GM12878 (cell line): ENCODE measurements at regions not wholly inside any gene's neighbourhood (a gene's known extent, or its start where the extent isn't known, plus 50 kb on each side); places are given as distances from the start of the nearest gene placed in this dataset.

ENCODE experiments used
- ATAC-seq: fragments of 200-7000 bp; cut with Tn5 transposase; 3 replicates; pipeline ENCODE4 v1.9.1; 2020; ENCODE audit warnings: mild to moderate bottlenecking, moderate library complexity
- BruUV-seq: library from RNA; stranded (reverse); fragments of 400-500 nt; replicated peaks from 2 replicates; lab custom pipeline; 2021; lab: Mats Ljungman, UMichigan
- CTCF ChIA-PET: fragments of 300-600 bp; sonication (Branson Sonifier 250); formaldehyde crosslinking; extraction: SDS; loops from one replicate; lab custom pipeline; 2021; ENCODE audit warnings: inconsistent platforms; lab: Yijun Ruan, JAX
- POLR2A ChIA-PET: fragments of 350-600 bp; formaldehyde crosslinking; extraction: SDS; loops from one replicate; lab custom pipeline; 2021; ENCODE audit warnings: inconsistent platforms; lab: Charles Lee
- RAD21 ChIA-PET: fragments of 300-600 bp; sonication (Branson Sonifier 250); formaldehyde crosslinking; loops from one replicate; lab custom pipeline; 2023; ENCODE audit warnings: antibody characterized with exemption; ENCODE audit not compliant: unreplicated experiment; lab: Charles Lee
- SMC1A ChIA-PET: fragments of 300-600 bp; sonication (Branson Sonifier 250); formaldehyde crosslinking; loops from one replicate; lab custom pipeline; 2023; ENCODE audit not compliant: unreplicated experiment, uncharacterized antibody; lab: Charles Lee
- DNase-seq: peaks from one replicate; pipeline ENCODE4 v3.0.0-alpha.2; 2011; ENCODE audit warnings: low read depth, low spot score
- FAIRE-seq: peaks from 3 replicates; lab custom pipeline; 2011; peaks lifted over from hg19 to GRCh38; lab: Jason Lieb, UNC
- H2AFZ ChIP-seq: 2 replicates; pipeline ENCODE4 v1.6.0; 2011; ENCODE audit warnings: low read depth, low read length, control low read depth; ENCODE audit not compliant: control insufficient read depth
- H3K27ac ChIP-seq: 2 replicates; pipeline ENCODE4 v1.5.1; 2011; ENCODE audit warnings: control low read depth; ENCODE audit not compliant: control insufficient read depth, insufficient read depth
- H3K27me3 ChIP-seq, 2 experiments: replicated peaks in 1 of 2; 2 replicates each; pipeline versions ENCODE4 v1.6.0 to v1.6.1; 2011; ENCODE audit warnings: low read length in 1 of 2; ENCODE audit not compliant: control insufficient read depth in 2 of 2, insufficient read depth in 2 of 2
- H3K36me3 ChIP-seq, 2 experiments: 2 replicates each; pipeline ENCODE4 v1.5.1; 2011; ENCODE audit warnings: low read length in 1 of 2; ENCODE audit not compliant: control insufficient read depth in 2 of 2, insufficient read depth in 2 of 2
- H3K4me1 ChIP-seq: 2 replicates; pipeline ENCODE4 v1.6.1; 2011; ENCODE audit warnings: mild to moderate bottlenecking, low read length, moderate library complexity, mixed read lengths; ENCODE audit not compliant: control insufficient read depth, insufficient read depth
- H3K4me2 ChIP-seq: 2 replicates; pipeline ENCODE4 v1.6.0; 2011; ENCODE audit warnings: control low read depth; ENCODE audit not compliant: control insufficient read depth, insufficient read depth
- H3K4me3 ChIP-seq: fragments of 200-600 bp; sonication (generic); 2 replicates; pipeline ENCODE4 v1.5.1; 2016
- H3K79me2 ChIP-seq: 2 replicates; pipeline ENCODE4 v1.6.0; 2011; ENCODE audit warnings: low read length; ENCODE audit not compliant: control insufficient read depth, insufficient read depth
- H3K9ac ChIP-seq: 2 replicates; pipeline ENCODE4 v1.8.0; 2011; ENCODE audit warnings: low read length, control low read depth, mixed read lengths; ENCODE audit not compliant: control insufficient read depth, insufficient read depth
- H3K9me3 ChIP-seq: replicated peaks from 3 replicates; pipeline ENCODE4 v1.5.1; 2011; ENCODE audit warnings: mild to moderate bottlenecking, low read length; ENCODE audit not compliant: control insufficient read depth, insufficient read depth
- H4K20me1 ChIP-seq: 2 replicates; pipeline ENCODE4 v1.6.0; 2011; ENCODE audit not compliant: control insufficient read depth, insufficient read depth
- ASH2L ChIP-seq: fragments of 300-600, 200-600 bp; sonication (generic); IDR thresholded peaks from 2 replicates; pipeline ENCODE4 v1.6.1; 2017; ENCODE audit warnings: low read depth, mild to moderate bottlenecking, borderline replicate concordance
- CBFB ChIP-seq: IDR thresholded peaks from 2 replicates; pipeline ENCODE4 v1.6.1; 2016; ENCODE audit warnings: antibody characterized with exemption, low read depth
- EZH2 ChIP-seq: IDR thresholded peaks from 2 replicates; pipeline ENCODE4 v1.6.1; 2012; ENCODE audit warnings: low read depth, mild to moderate bottlenecking, control low read depth, inconsistent platforms, low read length, borderline replicate concordance; ENCODE audit not compliant: control insufficient read depth
- FOXM1 ChIP-seq: IDR thresholded peaks from 2 replicates; pipeline ENCODE4 v1.6.1; 2012; ENCODE audit warnings: low read depth, mild to moderate bottlenecking, inconsistent platforms, low read length, moderate library complexity
- HDAC2 ChIP-seq: fragments of 200-600 bp; sonication (generic); IDR thresholded peaks from 2 replicates; pipeline ENCODE4 v1.6.1; 2017
- IRF4 ChIP-seq: IDR thresholded peaks from 2 replicates; pipeline ENCODE4 v1.6.1; 2011; ENCODE audit warnings: low read depth, low read length
- KDM1A ChIP-seq: fragments of 200-600 bp; sonication (generic); IDR thresholded peaks from 2 replicates; pipeline ENCODE4 v1.6.1; 2016; ENCODE audit warnings: borderline replicate concordance
- MYB ChIP-seq: fragments of 150-350 bp; IDR thresholded peaks from 2 replicates; pipeline ENCODE4 v1.6.1; 2014; ENCODE audit warnings: mild to moderate bottlenecking, low read depth, low read length, borderline replicate concordance
- POLR2A ChIP-seq: IDR thresholded peaks from 2 replicates; pipeline ENCODE4 v1.6.1; 2011; ENCODE audit warnings: low read depth, mild to moderate bottlenecking, low read length
- RB1 ChIP-seq: fragments of 450-650 bp; formaldehyde crosslinking; IDR thresholded peaks from 2 replicates; pipeline ENCODE4 v1.6.1; 2017; ENCODE audit warnings: mild to moderate bottlenecking, borderline replicate concordance
- TARDBP ChIP-seq: IDR thresholded peaks from 2 replicates; pipeline ENCODE4 v1.6.1; 2016; ENCODE audit warnings: borderline replicate concordance
- YBX1 ChIP-seq: fragments of 450-650 bp; IDR thresholded peaks from 2 replicates; pipeline ENCODE4 v1.6.1; 2016; ENCODE audit warnings: antibody characterized with exemption
- WGBS: methylation state at CpG from one replicate; pipeline ENCODE4 v1.1.6; 2016; ENCODE audit warnings: low lambda C conversion rate; ENCODE audit not compliant: insufficient replicate concordance, insufficient coverage; ENCODE audit errors: missing lambda C conversion rate; 5-methylcytosine and 5-hydroxymethylcytosine counted together
- in situ Hi-C: fragments of 300-500 bp; cut with MboI; formaldehyde crosslinking; loops from 9 replicates; pipeline ENCODE4 v1.14.3; 2018; ENCODE audit warnings: mixed read lengths
- intact Hi-C: fragments of 100-400 bp; cut with micrococcal nuclease; formaldehyde crosslinking; loops from one replicate; pipeline ENCODE4 v1.14.2; 2022; ENCODE audit not compliant: unreplicated experiment
- TF ChIP-seq, protein P1 (sequence below): fragments of 450-650 bp; IDR thresholded peaks from 2 replicates; pipeline ENCODE4 v1.6.1; 2018; ENCODE audit warnings: borderline replicate concordance, mild to moderate bottlenecking; ENCODE audit not compliant: partially characterized antibody
- TF ChIP-seq, protein P2 (sequence below): fragments of 450-650 bp; IDR thresholded peaks from 2 replicates; pipeline ENCODE4 v1.6.1; 2018; ENCODE audit warnings: mild to moderate bottlenecking, low read depth, moderate library complexity; ENCODE audit not compliant: partially characterized antibody
- TF ChIP-seq, protein P3 (sequence below): fragments of 450-650 bp; IDR thresholded peaks from 2 replicates; pipeline ENCODE4 v1.6.1; 2016; ENCODE audit warnings: mild to moderate bottlenecking

DNA sequence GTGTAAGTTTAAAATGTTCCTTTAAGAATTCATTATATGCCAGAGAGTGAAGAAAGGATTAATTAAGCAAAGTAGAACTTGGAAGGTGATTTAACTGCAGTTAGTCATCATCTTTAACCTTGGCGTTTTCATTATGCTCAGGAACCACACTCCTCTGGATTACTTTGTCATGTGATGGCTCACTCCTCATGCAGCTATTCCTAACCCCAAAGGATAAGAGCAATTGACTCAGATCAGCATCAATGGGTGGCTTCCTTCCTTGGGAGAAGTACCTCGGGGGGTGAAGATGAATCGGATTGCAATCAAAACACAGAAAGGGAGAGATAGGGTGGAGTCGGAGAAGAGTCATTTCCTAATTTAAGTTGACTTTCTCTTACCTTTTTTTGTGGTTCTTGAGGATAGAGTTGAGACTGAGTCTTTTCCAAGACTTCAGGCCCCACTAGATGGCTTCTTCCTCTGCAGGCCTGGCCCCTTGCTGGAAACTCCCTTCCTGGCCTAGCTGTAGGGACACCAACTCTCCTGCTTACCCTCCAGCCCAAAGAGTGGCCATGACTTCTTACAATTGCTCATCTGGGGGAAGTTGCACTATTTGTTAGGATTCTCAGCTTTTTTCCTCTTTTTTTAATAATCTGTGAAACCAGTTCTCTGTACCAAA, 238.6 kb upstream of the DDHD1 start (continued):
- TF ChIP-seq, protein P1, sequence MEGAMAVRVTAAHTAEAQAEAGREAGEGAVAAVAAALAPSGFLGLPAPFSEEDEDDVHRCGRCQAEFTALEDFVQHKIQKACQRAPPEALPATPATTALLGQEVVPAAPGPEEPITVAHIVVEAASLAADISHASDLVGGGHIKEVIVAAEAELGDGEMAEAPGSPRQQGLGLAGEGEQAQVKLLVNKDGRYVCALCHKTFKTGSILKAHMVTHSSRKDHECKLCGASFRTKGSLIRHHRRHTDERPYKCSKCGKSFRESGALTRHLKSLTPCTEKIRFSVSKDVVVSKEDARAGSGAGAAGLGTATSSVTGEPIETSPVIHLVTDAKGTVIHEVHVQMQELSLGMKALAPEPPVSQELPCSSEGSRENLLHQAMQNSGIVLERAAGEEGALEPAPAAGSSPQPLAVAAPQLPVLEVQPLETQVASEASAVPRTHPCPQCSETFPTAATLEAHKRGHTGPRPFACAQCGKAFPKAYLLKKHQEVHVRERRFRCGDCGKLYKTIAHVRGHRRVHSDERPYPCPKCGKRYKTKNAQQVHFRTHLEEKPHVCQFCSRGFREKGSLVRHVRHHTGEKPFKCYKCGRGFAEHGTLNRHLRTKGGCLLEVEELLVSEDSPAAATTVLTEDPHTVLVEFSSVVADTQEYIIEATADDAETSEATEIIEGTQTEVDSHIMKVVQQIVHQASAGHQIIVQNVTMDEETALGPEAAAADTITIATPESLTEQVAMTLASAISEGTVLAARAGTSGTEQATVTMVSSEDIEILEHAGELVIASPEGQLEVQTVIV = no peak
- no peak for TF ChIP-seq KDM1A
- no peak for TF ChIP-seq IRF4
- TF ChIP-seq, protein P2, sequence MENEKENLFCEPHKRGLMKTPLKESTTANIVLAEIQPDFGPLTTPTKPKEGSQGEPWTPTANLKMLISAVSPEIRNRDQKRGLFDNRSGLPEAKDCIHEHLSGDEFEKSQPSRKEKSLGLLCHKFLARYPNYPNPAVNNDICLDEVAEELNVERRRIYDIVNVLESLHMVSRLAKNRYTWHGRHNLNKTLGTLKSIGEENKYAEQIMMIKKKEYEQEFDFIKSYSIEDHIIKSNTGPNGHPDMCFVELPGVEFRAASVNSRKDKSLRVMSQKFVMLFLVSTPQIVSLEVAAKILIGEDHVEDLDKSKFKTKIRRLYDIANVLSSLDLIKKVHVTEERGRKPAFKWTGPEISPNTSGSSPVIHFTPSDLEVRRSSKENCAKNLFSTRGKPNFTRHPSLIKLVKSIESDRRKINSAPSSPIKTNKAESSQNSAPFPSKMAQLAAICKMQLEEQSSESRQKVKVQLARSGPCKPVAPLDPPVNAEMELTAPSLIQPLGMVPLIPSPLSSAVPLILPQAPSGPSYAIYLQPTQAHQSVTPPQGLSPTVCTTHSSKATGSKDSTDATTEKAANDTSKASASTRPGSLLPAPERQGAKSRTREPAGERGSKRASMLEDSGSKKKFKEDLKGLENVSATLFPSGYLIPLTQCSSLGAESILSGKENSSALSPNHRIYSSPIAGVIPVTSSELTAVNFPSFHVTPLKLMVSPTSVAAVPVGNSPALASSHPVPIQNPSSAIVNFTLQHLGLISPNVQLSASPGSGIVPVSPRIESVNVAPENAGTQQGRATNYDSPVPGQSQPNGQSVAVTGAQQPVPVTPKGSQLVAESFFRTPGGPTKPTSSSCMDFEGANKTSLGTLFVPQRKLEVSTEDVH = no peak

DNA sequence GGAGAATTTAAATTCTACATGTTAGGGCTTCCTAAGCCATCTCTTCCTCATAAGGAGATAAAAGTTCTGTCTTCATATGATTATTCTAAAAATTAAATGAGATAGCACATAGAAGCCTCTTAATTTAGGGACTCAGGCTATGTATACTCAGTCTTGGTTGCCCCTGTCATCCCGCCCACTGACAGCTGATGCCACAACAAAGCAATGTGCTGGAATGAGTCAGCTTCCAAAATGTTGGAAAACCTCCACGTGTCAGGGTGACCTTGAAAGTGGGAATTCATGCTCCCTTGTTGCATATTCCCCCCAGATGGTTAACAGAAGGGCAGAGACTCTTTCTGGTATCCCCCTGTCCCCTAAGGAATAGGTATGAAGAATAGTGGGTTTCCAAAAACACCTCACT, 238.0 kb upstream of the DDHD1 start:
- H2AFZ ChIP-seq = no peak overlapping the region
- H3K4me2 ChIP-seq = no peak overlapping the region
- CTCF ChIA-PET = no interaction called here
- 23% methylated on average over 2 of the region's 2 CpGs for WGBS
- POLR2A ChIA-PET = no interaction called here
- H4K20me1 ChIP-seq = no peaks in the 10 kb centered on the region
- H3K27me3 ChIP-seq = no peaks in the 10 kb centered on the region; a peak in 1 of 4 replicates
- in situ Hi-C loops = no loop called here
- TF ChIP-seq TARDBP (no peak), HDAC2 (no peak), ASH2L (no peak), POLR2A (no peak), EZH2 (no peak), CBFB (no peak), RB1 (no peak), YBX1 (no peak), MYB (no peak), FOXM1 (no peak)
- TF ChIP-seq, protein P3, sequence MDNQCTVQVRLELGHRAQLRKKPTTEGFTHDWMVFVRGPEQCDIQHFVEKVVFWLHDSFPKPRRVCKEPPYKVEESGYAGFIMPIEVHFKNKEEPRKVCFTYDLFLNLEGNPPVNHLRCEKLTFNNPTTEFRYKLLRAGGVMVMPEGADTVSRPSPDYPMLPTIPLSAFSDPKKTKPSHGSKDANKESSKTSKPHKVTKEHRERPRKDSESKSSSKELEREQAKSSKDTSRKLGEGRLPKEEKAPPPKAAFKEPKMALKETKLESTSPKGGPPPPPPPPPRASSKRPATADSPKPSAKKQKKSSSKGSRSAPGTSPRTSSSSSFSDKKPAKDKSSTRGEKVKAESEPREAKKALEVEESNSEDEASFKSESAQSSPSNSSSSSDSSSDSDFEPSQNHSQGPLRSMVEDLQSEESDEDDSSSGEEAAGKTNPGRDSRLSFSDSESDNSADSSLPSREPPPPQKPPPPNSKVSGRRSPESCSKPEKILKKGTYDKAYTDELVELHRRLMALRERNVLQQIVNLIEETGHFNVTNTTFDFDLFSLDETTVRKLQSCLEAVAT = no peak
- no peak for FAIRE-seq
- H3K36me3 ChIP-seq = no peaks in the 10 kb centered on the region
- no peak overlapping the region for H3K27ac ChIP-seq
- H3K79me2 ChIP-seq = no peaks in the 10 kb centered on the region
- no peak overlapping the region for H3K9ac ChIP-seq
- SMC1A ChIA-PET = interaction anchor here (1.0 kb wide), 1 partner anchor 46 kb away, joined by 3 read pairs; no protein-coding TSS in a partner anchor
- RAD21 ChIA-PET = no interaction called here
- H3K4me3 ChIP-seq = no peak overlapping the region
- no TSS peak for BruUV-seq
- peaks cover 2% of the 10 kb centered on the region; the same call in 2 of the 3 replicates for H3K9me3 ChIP-seq
- DNase-seq = no peak
- no peak for ATAC-seq
- H3K4me1 ChIP-seq = no peaks in the 10 kb centered on the region
- intact Hi-C loops = no loop called here
